NB4 (cell line): ENCODE measurements at regions not wholly inside any gene's neighbourhood (a gene's known extent, or its start where the extent isn't known, plus 50 kb on each side); places are given as distances from the start of the nearest gene placed in this dataset.

Experiments used
- DNase-seq: peaks from one replicate; pipeline ENCODE4 v3.0.0; 2010; ENCODE audit warnings: low read depth
- H3K4me3 ChIP-seq: one replicate; pipeline ENCODE4 v1.5.1; 2011; ENCODE audit warnings: mild to moderate bottlenecking, low read depth, low read length, moderate library complexity
- CTCF ChIP-seq: IDR thresholded peaks from one replicate; pipeline ENCODE4 v1.5.1; 2012; ENCODE audit warnings: low read depth, low read length
- MAX ChIP-seq: IDR thresholded peaks from 2 replicates; pipeline ENCODE4 v1.6.1; 2011; ENCODE audit warnings: low read depth, low read length
- MYC ChIP-seq: IDR thresholded peaks from 2 replicates; pipeline ENCODE4 v1.6.1; 2011; ENCODE audit warnings: low read depth, low read length
- POLR2A ChIP-seq: IDR thresholded peaks from 2 replicates; pipeline ENCODE4 v1.6.1; 2011; ENCODE audit warnings: mild to moderate bottlenecking; ENCODE audit not compliant: insufficient read length; ENCODE audit errors: extremely low read depth

GRCh38 chr10:53724581-53724980 lies 952.0 kb upstream of the MBL2 start:
- no peak overlapping the region for H3K4me3 ChIP-seq
- TF ChIP-seq MAX (no peak), POLR2A (no peak), CTCF (no peak), MYC (no peak)
- no peak for DNase-seq

GRCh38 chr10:53719658-53720057 lies 947.1 kb upstream of the MBL2 start:
- TF ChIP-seq POLR2A (no peak), MAX (no peak), MYC (no peak), CTCF (no peak)
- H3K4me3 ChIP-seq: no peak overlapping the region
- DNase-seq: no peak

GRCh38 chr10:53716156-53716555 lies 943.6 kb upstream of the MBL2 start:
- no peak for DNase-seq
- no peak for TF ChIP-seq MAX
- TF ChIP-seq MYC: no peak
- TF ChIP-seq POLR2A: no peak
- no peak for TF ChIP-seq CTCF

GRCh38 chr10:53713431-53713830 lies 940.8 kb upstream of the MBL2 start:
- TF ChIP-seq CTCF: no peak
- TF ChIP-seq MAX: no peak
- no peak for TF ChIP-seq POLR2A
- no peak for TF ChIP-seq MYC
- H3K4me3 ChIP-seq: no peak overlapping the region
- DNase-seq: no peak

More at GRCh38 chr10:53716156-53716555, 943.6 kb upstream of the MBL2 start:
- no peak overlapping the region for H3K4me3 ChIP-seq

- no peak overlapping the region for H3K4me3 ChIP-seq
- no peak for DNase-seq
- TF ChIP-seq CTCF (no peak), POLR2A (no peak), MYC (no peak), MAX (no peak)
Measured at GRCh38 chr10:53702489-53702888, 929.9 kb upstream of the MBL2 start.

- TF ChIP-seq MYC: no peak
- TF ChIP-seq POLR2A: no peak
- no peak for TF ChIP-seq CTCF
- no peak for TF ChIP-seq MAX
- H3K4me3 ChIP-seq: no peak overlapping the region
- no peak for DNase-seq
Measured at GRCh38 chr10:53701213-53701612, 928.6 kb upstream of the MBL2 start.
